GM19023 (cell line): ENCODE measurements at regions not wholly inside any gene's neighbourhood (a gene's known extent, or its start where the extent isn't known, plus 50 kb on each side); places are given as distances from the start of the nearest gene placed in this dataset.

Experiments used
- ATAC-seq: cut with Tn5 transposase; IDR thresholded peaks from one replicate; pipeline ENCODE4 v1.9.1; 2021; ENCODE audit warnings: mild to moderate bottlenecking, moderate library complexity; ENCODE audit not compliant: unreplicated experiment

DNA sequence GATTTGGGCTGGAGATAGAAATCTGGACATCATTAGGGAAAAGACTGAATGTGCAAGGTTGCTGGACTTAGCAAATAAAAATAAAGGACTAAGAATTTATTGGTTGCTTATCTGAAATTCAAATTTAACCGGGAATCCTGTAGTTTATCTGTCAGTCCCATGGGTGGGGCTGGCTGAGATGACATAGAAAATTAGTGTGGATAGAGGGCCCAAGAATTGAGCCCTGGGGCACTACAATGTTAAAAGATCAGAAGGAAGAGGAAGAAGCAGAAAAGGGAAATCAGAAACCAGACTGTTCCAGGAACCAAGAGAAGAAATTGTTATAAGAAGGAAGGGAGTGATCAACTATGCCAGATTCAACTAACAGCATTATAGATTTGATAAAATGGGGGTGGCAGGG, 96.7 kb upstream of the CCDC196 start:
- no peak for ATAC-seq

DNA sequence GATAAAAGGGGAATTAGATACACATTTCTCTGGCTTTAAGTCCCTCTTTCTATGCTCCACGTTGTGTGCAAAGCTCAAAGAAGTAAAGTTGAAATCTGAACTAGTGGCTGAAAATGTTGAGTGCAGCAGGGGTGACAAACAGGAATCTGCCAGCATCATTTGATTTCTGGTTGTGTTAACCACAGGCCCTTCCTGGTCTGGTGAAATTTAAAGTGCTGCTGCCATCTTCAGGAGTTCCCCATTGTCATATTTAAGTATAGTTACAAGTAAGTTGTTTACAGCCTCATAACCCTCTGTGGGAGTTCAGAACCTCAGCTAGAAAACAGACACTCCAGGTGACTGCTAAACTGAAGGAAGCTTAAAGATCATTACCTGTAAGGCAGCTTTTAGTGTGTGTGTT, 90.9 kb upstream of the CCDC196 start:
- ATAC-seq = no peak

DNA sequence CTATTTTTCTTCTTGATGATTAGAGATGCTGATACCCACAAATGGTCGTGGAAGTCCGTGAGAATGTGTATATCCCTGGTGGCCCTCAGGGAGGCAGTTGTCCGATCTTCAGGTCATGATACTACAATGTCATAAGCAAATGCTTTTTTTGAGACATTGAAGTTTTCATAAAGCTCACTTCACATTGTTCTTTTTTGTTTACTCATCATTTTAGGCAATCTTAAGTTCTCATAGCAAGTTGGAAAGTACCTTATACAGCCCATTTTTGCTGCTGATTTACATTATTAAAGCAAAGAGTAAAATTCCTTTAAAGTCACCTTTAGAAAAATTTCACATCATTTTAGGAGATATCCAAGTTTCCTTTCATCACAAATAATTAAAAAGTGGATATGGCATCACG, 90.0 kb upstream of the CCDC196 start:
- ATAC-seq = no peak

DNA sequence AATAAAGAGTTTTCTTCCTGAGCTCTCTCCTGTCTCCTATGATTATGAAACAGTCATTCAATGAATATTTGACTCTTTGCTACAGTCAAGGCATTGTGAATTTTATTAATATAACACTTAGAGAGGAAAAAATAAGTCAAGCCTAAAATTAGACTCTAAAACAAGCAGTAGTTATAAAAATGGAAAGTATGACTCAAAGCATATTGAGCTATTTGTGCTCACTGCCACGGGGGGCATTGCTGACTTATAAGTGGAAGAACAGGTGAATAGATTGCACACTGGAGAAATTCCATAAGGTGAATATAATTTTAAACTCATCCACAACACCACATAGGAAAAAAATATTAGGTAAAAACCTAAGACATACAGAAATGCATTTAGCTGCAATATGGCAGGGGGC, 87.7 kb upstream of the CCDC196 start:
- ATAC-seq = no peak

DNA sequence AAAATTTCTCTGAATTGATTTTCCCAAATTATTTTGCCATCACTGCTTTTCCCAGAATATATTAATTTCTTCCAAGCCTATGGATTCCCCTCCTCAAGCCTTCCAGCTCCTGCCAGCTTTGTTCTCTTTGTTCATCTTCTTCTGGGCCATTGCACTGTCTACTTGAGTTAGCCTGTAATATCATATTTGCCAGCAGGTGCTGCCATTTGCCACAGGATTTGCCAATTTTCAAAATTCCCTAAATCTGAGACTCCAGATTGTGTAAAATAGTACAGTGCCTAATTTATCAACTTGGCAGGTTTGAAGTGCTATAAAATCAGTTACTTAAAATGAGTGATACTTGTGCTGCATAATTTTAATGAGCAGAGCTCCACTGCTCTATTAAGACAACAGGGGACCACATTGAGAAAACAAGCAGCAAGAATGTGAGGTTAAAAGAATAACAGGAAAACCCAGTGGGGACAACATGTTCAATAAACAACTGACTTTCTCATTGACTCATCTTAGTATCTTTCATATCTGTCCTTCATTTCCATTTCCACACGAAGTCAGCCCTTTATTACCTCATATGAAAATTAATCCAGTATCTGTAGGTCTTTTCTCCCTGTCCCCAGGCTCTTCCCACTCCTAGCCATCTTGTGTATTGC, 84.6 kb upstream of the CCDC196 start:
- ATAC-seq = no peak

DNA sequence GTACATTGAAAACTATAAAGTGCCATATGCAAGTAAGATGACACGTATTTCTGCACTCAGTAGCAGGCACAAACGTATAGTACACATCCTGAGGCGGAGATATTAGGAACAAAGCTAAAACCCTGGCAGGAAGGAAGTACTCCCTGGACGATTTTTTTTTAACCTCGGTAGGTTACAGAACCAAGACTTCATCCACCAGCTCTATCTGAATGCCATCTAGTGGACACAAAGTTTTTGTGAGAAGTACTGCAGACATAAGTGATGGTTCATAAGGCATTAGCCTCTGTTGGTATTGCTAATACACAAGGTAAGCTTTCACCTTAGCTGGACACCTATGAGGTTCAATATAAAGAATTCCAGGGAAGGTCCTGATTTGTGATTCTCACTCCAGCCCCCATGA, 83.0 kb upstream of the CCDC196 start:
- ATAC-seq = no peak

DNA sequence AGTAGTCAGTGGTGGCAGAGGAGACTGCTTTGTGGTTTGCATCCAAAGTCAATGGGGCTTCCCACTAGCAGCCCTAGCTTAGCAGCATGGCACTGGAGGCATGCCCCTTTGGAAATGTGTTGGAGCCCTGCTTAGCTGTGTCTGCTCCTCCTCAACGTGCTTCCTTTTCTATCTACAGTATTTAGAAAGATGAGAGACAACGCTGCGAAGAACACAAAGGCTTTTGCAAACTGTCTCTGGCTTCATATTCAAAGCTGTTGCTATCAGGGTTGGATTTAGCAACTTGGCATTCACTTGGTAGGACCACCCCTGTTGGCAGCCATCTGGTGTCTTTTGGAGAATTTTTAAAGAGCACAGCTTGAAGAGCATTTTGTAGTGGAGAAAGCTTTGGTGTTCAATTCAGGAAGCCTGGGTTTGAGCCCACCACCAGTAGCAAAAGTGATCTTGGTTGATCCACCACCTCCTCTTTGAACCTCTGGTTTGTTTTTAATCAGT, 82.1 kb upstream of the CCDC196 start:
- no peak for ATAC-seq

DNA sequence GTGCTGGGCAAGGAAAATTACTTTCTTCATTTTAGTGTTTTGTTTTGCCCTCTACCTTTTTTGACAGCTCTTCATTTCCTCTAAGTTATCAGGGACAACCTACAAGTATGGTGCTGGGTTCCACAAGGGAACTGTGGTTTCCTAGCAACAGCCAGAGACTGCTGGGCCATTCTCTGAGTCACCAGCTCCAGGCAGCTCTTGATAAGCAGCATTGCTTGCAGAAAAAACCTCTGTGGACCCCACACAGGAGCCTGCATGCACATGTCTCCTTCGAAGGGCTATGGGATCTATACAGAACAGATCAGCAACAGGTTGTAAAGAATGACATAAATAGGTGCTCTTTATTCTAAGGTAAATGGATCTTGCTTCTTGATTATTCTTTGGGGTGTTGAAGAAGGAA, 81.0 kb upstream of the CCDC196 start:
- ATAC-seq = no peak

DNA sequence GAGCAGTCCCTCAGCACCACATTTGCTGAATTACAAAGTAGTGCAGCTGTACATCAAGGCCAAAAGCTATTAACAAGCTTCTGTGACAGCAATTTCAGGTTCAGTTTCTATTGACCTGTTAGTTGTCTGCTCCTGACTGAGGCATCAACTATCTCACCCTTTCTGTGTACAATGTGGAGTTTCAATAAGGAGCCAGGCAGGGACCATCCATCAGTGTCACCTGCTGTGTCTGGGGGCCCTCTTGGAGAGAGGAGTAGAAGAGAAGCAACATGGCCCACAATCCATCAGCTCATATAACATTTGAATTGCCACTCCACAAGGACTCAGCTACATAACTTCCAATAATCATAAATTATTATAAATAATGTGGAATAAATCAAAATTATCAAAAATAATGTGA, 72.3 kb upstream of the CCDC196 start:
- ATAC-seq = no peak

DNA sequence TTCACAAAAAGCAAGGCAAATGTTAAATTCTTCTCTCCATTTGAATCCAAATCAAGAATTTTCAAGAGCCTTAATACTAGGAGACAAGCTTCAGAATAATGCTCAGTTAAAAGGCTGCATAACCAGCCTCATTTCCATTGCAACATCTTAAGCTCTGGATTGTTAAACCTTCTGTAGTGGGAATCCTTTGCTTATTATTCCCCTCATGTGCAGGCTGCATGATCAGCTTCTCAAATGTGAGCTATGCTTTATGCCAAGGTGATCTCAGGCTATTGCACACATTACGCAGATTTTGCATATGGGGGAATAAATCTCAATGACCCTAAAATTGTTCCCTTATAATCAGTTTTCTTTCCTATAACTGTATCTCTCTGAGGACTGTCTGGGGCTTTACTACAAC, 71.7 kb upstream of the CCDC196 start:
- no peak for ATAC-seq

DNA sequence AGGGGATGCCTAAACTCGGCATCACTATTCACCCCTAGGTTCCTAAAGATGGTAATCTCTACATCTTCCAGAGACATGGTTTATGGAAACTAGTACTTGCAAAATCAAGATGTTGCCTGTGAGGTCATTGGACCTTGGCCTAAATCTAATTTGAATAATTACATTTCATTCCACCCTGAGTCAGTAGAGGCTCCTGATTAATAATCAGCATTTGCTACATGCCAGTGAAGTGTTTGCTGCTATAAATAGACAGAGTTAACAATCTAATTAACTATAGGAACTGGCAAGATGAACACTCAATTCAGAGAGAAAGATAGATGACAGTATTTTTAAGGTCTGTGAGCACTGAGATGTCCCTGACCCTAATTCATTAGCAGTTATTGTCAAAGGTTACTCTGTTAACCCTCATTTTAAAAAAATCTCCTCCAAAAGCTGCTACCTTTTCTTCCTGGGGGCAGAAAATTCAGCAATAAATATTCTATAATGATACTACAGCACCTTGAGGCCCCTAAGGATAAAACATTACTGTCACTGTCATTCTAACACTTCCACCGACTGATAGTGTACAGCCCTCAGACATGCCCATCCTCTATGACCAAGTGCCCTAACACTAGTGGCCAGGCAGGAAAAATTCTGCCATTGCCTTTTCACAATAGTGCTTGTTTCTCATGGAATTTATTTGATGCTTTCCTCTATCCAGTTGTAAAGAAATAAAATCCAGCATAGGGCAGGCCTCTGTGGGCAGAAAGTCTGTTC, 65.7 kb upstream of the CCDC196 start:
- no peak for ATAC-seq

DNA sequence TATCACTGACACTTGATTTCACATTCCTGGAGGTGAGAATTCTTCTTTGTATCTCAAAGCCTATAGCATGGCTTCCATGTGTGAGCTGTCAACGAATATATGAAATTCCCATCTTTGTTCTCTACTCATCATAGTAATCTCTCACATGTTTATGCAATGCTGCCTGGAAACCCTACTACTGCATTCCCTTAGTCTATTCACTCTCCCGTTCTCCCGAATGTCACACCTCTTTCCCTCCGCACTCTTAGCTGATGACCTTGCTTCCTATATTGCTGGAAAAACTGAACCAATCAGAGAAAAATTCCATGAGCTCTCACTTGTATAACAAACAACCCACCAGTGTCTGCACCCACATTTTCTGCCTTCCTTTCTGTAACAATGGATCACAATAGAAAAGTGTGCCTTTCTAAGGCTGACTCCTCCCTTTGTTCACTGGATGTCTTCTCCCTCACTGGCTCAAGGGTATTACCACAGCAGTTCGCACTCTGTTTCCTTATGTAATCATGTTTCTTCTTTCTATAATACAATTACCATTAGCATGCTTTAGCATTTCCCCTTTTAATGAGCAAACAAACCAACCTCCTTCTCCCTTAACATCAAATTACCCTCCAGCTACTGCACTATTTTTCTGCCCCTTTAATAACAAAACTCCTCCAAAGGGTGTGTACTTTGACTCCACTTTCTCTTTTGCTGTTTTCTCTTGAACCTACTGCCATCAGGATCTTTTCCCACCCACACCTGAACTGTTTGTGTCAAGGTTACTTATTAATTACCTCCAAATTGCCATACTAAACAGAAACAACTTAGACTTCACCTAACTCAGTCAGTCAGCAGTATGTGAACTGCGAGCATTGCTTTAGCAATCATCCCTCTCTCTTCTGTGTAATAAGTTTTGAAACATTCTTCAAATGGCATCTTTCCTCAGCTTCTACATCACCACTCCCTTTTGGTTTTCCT, 63.9 kb upstream of the CCDC196 start:
- no peak for ATAC-seq

DNA sequence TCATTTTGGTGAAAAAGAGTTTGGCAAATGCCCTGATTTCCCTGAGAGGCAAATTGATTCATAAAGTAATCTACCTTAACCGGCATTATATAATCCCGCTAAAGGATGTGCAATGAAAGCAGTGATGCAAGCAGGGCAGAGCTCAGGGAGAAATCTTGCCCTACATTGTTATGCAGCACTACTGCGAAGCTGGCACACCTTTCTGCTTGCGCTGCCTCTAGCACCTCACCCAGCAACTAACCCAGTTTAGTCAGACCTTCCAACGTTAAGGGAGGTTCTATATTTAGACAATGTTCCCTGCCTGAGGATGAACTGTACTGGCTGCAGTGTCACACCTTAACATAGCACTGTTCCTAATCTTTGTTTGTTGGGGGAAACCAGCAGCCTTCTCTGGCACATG, 60.8 kb upstream of the CCDC196 start:
- no peak for ATAC-seq

DNA sequence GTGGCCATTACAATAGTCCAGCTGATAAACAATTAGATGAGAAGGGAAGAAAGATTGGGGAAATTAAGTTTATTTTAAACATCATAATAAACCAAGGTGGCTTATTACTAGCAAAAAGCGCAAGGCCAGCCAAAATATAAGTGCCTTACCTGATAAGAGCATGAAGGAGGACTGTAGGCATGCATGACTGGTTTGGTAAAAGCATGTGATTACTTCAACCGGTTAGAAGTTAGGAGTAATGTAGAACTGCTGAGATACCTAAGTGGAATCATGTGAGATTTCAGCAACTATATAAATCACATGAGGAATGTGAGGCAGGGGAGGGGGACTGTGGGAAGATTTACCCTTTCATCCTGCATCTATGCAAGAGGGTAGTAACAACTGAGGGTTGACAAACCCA, 59.7 kb upstream of the CCDC196 start:
- no peak for ATAC-seq

DNA sequence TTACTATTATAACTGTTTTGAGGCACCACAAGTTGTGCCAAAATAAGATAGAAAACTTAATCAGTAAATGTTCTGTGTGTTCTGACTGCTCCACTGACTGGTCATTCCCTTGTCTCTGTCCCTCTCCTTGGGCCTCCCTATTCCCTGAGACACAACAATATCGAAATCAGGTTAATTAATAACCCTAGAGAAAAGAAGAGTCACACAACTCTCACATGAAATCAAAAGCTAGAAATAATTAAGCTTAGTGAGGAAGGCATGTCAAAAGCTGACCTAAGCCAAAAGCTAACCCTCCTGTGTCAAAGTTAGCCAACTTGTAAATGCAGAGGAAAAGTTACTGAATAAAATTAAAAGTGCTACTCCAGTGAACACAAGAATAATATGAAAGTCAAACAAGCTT, 53.8 kb upstream of the CCDC196 start:
- no peak for ATAC-seq

DNA sequence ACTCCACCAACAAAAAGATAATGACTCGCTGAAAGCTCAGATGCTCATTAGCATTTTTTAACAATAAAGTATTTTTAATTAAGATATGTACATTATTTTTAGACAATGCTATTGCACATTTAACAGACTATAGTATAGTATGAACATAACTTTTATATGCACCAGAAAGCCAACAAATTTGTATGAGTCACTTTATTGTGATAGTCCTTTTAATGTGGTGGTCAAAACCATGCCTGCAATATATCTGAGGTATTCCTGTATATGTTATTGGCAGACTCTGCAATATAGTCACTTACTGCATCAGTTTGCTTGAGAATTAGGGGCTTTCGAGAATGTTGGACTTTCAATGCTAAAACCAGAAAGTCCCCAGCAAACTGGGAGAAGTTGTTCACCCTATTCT, 51.7 kb upstream of the CCDC196 start:
- ATAC-seq = no peak

DNA sequence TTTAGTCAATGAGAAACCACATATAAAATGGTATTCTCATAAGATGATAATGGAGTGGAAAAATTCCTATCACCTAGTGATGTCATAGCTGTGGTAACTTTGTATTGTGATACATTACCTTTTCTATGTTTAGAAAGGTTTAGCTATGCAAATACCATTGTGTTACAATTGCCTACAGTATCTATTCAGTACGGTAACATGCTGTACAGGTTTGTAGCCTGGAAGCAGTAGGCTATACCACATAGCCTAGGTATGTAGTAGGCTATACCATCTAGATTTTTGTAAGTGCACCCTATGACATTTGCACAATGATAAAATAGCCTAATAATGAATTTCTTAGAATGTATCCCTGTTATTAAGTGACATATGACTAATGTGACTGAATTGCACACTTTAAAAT, 50.5 kb upstream of the CCDC196 start:
- ATAC-seq = no peak
